Fibroblast of mammary gland (primary cell): ENCODE measurements at regions not wholly inside any gene's neighbourhood (a gene's known extent, or its start where the extent isn't known, plus 50 kb on each side); places are given as distances from the start of the nearest gene placed in this dataset.

Experiments used
- DNase-seq: peaks from one replicate; pipeline ENCODE4 v3.0.0-alpha.2; 2010; ENCODE audit warnings: low read depth
- H3K4me3 ChIP-seq: 2 replicates; pipeline ENCODE4 v1.5.1; 2011; ENCODE audit warnings: low read depth, mild to moderate bottlenecking, low read length, moderate library complexity; ENCODE audit not compliant: control insufficient read depth
- CTCF ChIP-seq: conservative IDR thresholded peaks from 2 replicates; pipeline ENCODE4 v1.5.1; 2011; ENCODE audit warnings: low read depth, low read length, inconsistent platforms; ENCODE audit not compliant: control insufficient read depth, insufficient read depth

- DNase-seq = no peak
- no peak overlapping the region for H3K4me3 ChIP-seq
- TF ChIP-seq CTCF = no peak
These were observed 289.9 kb upstream of the SFSWAP start for GRCh38 chr12:131420867-131421447.

GRCh38 chr12:131421509-131422186 lies 289.2 kb upstream of the SFSWAP start:
- H3K4me3 ChIP-seq = no peak overlapping the region
- DNase-seq = no peak
- no peak for TF ChIP-seq CTCF

GRCh38 chr12:131422187-131422520 lies 288.7 kb upstream of the SFSWAP start:
- no peak overlapping the region for H3K4me3 ChIP-seq
- no peak for TF ChIP-seq CTCF
- no peak for DNase-seq

- no peak for DNase-seq
- no peak for TF ChIP-seq CTCF
- no peak overlapping the region for H3K4me3 ChIP-seq
These were observed 288.1 kb upstream of the SFSWAP start for GRCh38 chr12:131422744-131423143.

- H3K4me3 ChIP-seq = no peak overlapping the region
- no peak for DNase-seq
- no peak for TF ChIP-seq CTCF
These were observed 286.6 kb upstream of the SFSWAP start for GRCh38 chr12:131424270-131424669.

GRCh38 chr12:131425112-131426075 lies 285.5 kb upstream of the SFSWAP start:
- no peak for TF ChIP-seq CTCF
- DNase-seq = no peak
- no peak overlapping the region for H3K4me3 ChIP-seq
